HCT116 (cell line): ENCODE measurements at regions not wholly inside any gene's neighbourhood (a gene's known extent, or its start where the extent isn't known, plus 50 kb on each side); places are given as distances from the start of the nearest gene placed in this dataset.

ENCODE experiments used
- ATF3 ChIP-seq: IDR thresholded peaks from 2 replicates; pipeline ENCODE4 v1.6.1; 2012
- CTCF ChIP-seq, 3 experiments: fragments of 200-600 bp in 1 of 3; sonication (generic) in 1 of 3; IDR thresholded peaks in 2 of 3; conservative IDR thresholded peaks in 1 of 3; 2 replicates each; pipeline ENCODE4 v1.5.1; 2012 to 2017; ENCODE audit warnings: low read depth in 2 of 3, low read length in 2 of 3, antibody characterized with exemption in 1 of 3, borderline replicate concordance in 1 of 3, control low read depth in 1 of 3, mild to moderate bottlenecking in 1 of 3, mixed read lengths in 1 of 3, mixed run types in 1 of 3, moderate library complexity in 1 of 3; ENCODE audit not compliant: insufficient read depth in 1 of 3
- EZH2 ChIP-seq: fragments of 200-600 bp; sonication (generic); IDR thresholded peaks from 2 replicates; pipeline ENCODE4 v1.6.1; 2017; ENCODE audit warnings: antibody characterized with exemption, mixed run types
- EZH2phosphoT487 ChIP-seq: fragments of 200-600 bp; IDR thresholded peaks from 2 replicates; pipeline ENCODE4 v1.6.1; 2018; ENCODE audit warnings: antibody characterized with exemption, borderline replicate concordance
- JUND ChIP-seq: IDR thresholded peaks from 2 replicates; pipeline ENCODE4 v1.6.1; 2012
- POLR2A ChIP-seq: IDR thresholded peaks from 2 replicates; pipeline ENCODE4 v1.7.0; 2011; ENCODE audit warnings: borderline replicate concordance; ENCODE audit not compliant: insufficient read depth, insufficient read length; ENCODE audit errors: extremely low read depth
- REST ChIP-seq: IDR thresholded peaks from 2 replicates; pipeline ENCODE4 v1.6.1; 2012; ENCODE audit warnings: low read depth
- SP1 ChIP-seq: IDR thresholded peaks from 2 replicates; pipeline ENCODE4 v1.6.1; 2012; ENCODE audit warnings: low read depth
- SRF ChIP-seq: IDR thresholded peaks from 2 replicates; pipeline ENCODE4 v1.6.1; 2012; ENCODE audit warnings: low read depth
- YY1 ChIP-seq: IDR thresholded peaks from 2 replicates; pipeline ENCODE4 v1.6.1; 2011; ENCODE audit warnings: low read length, low read depth, moderate library complexity, mild to moderate bottlenecking; ENCODE audit not compliant: insufficient replicate concordance; ENCODE audit errors: extremely low read depth

GRCh38 chr5:18314192-18314778 is 680.0 kb downstream of the TAF11L14 start:
- TF ChIP-seq EZH2phosphoT487, result no peak
- TF ChIP-seq EZH2, result no peak
- no peak for TF ChIP-seq SP1
- peak; percentile 6 to 54 (median 12); a peak in 3 of 6 replicates for TF ChIP-seq CTCF (IDR thresholded peaks at IDR 0.05 in 2 of 3, conservative IDR thresholded peaks at IDR 0.05 in 1 of 3; ENCODE audit: borderline replicate concordance in 1 of 3, insufficient read depth in 1 of 3, low read depth in 2 of 3, low read length in 2 of 3)
- no peak for TF ChIP-seq POLR2A
- TF ChIP-seq REST, result no peak
- no peak for TF ChIP-seq SRF
- no peak for TF ChIP-seq YY1
- TF ChIP-seq JUND, result no peak
- TF ChIP-seq ATF3, result no peak
